Testis (tissue), 2 donors: ENCODE measurements at regions not wholly inside any gene's neighbourhood (a gene's known extent, or its start where the extent isn't known, plus 50 kb on each side); places are given as distances from the start of the nearest gene placed in this dataset.

Experiments used
- CTCF ChIP-seq, 3 experiments: fragments of 450-650 bp in 2 of 3; fragments of 200-600 bp in 1 of 3; sonication (generic) in 1 of 3; IDR thresholded peaks; one replicate each; pipeline ENCODE4 v1.5.1; 2016 to 2019; ENCODE audit warnings: antibody characterized with exemption in 3 of 3, mild to moderate bottlenecking in 2 of 3, moderate library complexity in 1 of 3
- POLR2A ChIP-seq: fragments of 450-650 bp; IDR thresholded peaks from one replicate; pipeline ENCODE4 v1.6.1; 2017; ENCODE audit warnings: antibody characterized with exemption, mild to moderate bottlenecking, moderate library complexity

- TF ChIP-seq POLR2A, result no peak
- no peak for TF ChIP-seq CTCF (IDR thresholded peaks at IDR 0.05)
Observed at GRCh38 chr12:77572371-77572770, 258.3 kb upstream of the NAV3 start.
